H4 (cell line): ENCODE measurements at regions not wholly inside any gene's neighbourhood (a gene's known extent, or its start where the extent isn't known, plus 50 kb on each side); places are given as distances from the start of the nearest gene placed in this dataset.
"Not testable (repeated sequence)": the region's sequence is repeated elsewhere in the genome, so short reads cannot be mapped to it uniquely, and the experiment has no call there.

ENCODE experiments used
- DNase-seq: peaks from one replicate; pipeline ENCODE4 v3.0.0-alpha.2; 2015; ENCODE audit warnings: low spot score

DNA sequence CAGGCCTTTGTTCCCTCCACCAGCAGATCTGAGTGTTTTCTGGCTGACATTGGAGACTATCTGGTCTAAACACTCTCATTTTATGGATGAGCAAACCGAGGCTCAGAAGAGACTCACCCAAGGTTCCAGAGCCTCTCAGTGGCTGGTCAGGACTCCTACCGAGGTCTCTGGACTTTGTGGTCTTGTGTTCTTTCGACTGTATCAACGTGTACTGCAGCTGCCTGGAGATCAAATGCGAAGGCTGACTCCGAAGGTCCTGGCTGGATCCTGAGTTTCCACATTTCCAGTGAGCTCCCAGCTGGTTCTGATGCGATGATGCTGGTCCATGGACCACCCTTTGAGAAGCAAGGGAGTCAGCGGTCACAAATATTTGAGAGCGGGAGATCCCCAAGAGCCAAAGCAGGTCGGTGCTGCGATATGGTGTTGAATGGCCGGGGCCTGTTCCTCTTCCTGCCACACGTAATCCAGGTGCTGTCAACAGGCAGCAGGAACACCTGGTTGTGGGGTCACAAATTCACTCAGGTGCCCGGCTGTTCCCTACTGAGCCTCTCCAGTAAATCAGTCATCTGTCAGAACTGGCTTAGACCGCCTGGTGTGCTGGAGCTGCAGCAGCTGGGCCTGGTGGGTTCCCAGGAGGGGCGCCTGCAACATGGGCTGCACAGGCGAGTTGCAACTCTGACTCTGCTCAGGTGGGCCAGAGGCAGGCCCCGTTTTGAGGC, 94.8 kb upstream of the USP24 start:
- DNase-seq: no peak

DNA sequence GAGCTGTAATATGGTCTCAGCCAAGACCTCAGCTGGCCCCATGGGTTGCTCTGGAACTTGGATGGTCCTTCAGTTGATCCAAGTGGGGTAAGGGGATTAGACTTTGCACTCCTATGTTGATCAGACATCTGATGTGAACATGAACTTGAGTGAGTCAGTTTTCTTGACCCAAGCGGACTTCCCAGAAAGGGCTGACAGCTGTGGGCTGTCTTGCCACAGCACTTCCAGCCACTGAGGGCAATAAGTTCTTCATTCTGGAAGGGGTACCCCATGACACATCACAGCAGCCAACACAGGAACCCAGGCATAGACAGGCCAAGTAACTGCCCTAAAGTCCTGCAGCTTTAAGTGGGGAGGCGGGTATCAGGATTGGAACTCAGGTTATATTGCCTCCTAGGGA, 93.9 kb upstream of the USP24 start:
- no peak for DNase-seq

DNA sequence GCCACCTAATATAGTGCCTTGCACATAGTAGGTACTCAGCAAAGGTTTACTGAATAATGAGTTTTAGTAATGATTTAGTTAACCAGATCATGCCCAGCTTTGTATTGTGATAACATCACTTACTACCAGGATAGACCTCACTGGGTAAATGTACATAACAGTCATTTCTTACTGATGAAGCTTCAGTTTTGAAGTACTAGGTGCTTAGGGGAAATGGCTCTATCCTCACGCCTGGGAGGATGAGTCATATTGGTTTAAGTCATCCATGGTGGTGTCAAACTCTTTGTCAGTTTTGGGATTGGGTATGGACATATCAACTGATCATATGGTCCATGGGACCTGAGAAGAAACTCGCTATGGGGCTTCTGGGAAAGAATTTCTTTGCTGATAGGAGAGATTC, 90.6 kb upstream of the USP24 start:
- no peak for DNase-seq

DNA sequence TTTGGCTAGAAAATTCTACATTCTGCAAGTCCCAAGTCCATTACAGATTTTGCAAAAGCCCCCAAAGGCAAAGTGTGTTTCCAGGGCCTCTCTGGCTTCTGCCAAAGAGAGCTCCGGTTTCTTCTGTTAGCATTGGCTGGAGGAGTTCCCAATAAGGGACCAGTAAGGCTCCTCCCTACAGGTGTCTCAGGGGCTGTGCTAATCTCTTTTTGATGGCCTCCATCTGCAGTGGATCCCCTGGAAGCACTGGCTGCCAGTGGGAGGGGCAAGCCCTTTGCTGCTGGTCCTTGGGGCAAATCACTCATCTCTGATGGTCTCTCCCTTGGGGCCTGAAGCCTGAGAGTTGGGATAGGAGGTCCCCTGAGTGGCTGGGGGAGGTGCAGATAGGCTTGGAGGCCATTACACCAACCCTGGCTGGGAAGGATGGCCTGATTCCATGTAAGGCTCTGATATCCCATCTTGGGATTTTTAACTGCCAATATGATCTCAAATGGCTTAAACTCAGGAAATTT, 89.1 kb upstream of the USP24 start:
- DNase-seq: no peak

DNA sequence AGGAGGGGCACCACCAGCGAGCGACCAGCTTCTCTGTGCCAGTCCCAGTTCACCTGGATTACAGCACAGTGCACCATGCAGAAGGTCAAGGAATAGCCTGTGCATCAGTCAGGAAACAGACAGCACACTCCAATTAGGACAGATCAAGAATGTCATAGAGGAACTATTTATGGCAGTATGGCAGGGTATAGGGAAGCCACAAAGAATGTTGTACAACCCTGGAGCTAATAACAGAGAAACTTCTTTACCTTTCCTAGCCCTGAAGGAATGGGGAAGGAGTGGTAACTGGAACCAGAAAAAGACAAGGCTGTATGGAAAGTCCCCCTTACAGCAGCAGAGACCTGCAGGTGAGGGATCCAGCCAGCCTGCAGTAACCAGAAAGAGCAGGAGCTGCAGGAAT, 87.8 kb upstream of the USP24 start:
- DNase-seq: no peak

DNA sequence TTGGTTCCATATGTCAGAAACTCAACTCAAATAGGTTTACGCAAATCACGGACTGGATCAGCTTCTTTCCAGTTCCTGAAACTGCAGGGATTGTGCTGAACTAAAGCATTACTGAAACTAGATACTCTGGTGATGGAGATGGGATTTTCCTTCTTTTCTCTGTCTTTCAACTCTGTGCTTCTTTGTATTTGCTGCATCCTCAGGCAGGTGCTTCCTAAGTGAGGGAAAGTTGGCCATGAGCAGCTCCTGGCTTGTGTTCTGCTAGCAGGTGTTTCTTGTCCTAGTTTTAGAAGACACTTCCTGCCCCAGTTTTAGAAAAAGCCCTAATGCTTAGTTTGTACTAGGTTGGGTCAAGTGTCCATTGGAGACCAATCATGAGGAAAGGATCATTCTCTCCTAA, 86.7 kb upstream of the USP24 start:
- DNase-seq: no peak

DNA sequence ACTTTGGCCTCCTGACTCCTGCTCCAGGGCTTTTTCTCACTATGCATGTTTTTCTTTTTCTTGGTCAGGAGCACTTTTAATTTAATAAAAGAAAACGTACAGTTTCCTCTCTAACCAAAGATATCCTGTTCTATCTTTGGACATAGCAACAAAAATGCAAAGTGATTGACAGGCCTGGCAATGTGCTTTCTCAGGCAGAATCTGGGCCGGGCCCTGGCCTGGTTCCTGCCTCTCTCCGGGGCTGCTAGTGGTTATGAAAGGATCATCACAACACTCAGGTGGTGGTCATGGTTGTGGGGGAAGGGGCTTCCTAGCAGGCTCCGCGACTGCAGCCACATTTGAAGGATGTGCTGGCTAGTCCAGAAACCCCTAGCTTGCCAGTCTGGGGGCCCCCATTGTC, 85.8 kb upstream of the USP24 start:
- DNase-seq: no peak

DNA sequence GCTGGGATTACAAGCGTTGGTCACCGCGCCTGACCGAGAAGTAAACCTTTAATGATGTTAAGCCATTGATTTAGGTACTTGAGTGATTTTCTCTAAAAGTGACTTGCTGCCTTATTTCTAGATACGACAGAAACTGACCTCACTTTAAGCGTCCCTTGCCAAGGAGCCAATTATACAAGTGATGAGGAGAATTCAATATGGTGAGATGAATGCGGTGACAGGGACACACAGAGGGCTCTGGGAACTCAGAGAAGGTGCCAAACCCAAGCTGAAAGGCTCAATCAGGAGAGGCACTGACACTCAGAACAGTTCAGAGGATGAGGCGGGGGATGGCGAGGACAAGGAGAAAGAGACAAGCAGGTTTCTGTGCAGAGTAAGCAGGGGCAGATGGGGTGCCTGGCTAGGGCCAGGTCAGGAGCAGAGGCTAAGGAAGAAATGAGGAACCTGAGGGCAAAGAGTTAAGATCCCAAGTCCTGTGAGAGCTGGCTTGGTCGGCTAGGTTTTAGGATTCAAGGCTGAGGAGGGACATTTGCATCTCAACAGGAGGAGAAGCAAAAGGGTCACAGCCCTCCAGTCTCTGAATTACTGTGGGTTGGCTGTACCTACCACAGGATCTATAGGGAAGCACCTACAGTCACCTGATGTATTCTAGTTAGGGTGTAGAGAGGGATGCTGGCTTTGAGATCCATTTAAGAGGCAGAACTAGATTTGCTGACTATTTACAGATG, 83.2 kb upstream of the USP24 start:
- DNase-seq: no peak

DNA sequence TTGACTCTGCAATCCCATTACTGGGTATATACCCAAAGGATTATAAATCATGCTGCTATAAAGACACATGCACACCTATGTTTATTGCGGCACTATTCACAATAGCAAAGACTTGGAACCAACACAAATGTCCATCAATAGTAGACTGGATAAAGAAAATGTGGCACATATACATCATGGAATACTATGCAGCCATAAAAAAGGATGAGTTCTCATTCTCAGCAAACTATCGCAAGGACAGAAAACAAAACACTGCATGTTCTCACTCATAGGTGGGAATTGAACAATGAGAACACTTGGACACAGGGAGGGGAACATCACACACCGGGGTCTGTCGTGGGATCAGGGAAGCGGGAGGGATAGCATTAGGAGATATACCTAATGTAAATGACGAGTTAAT, 81.1 kb upstream of the USP24 start:
- not testable (repeated sequence) for DNase-seq

DNA sequence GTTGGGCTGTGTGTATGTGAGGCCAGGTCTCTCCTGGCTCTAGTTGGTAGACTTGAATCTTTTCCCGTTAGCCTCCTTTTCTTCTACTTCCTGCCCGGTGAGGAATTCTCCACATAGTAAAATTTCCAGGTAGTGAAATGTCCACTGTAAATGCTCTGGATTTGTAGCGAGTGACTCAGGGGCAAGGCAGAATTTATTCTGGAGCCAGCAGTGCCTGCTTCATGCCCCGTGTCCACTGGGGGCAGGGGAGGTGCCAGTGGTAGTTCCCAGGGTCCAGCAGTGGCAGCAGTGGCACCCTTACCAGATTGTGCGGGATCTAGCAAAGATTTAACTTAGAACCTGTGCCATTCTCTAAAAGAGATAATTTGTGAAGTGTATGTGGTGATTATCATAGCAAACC, 74.5 kb upstream of the USP24 start:
- no peak for DNase-seq

DNA sequence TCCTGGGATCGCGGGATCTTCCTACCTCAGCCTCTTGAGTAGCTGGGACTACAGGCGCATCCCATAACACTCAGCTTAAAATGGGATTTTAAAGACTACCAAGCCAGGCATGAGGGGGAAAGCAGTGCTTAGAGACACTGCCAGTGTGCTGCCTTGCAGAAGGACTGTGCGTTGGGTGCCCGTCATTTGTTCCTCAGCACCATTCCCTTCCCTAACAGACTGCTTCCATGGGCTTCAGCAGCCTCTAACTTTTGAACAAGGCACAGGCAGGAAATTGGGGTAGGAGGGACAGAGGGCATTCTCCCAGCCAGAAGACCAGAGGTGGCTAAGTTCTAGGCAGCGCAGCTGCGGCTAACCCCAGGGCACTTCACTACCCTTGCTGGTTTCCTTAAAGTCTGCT, 73.9 kb upstream of the USP24 start:
- DNase-seq: no peak

DNA sequence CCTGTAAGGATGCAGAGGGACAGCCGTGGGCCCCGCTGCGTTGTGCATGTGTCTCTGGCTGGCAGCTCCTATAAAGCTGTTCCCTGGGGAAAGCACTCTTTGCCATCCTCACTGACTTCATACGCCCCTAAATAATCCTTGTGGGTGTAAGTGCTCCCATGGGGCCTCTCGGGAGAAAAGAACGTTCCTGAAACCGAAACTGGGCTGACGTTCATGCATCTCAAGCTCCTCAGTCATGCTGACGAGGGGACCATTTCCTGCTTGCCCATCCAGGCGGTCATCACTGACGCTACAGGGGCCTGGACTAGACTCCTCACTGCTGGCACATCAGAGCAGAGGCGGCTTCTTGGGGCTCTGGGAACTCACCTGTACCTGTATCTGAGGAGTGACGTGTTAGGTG, 73.1 kb upstream of the USP24 start:
- no peak for DNase-seq

DNA sequence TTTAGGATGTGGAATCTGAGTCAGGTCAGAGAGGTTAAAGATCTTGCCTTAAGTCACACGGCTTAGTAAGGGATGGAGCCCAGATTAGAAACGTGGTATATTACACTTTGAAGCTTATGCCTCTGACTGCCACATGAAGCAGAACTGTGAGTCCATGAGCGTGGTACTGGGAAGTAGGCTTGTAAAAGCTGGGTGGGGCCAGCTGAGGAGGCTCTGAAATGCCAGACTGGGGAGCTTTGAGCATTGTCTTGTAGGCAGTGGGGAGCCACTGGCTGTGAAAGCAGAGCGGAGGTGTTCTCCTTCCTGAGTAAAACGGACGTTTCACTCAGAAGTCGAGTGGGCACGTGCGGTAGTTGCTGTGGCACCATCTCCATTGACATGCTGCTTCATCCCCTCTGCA, 72.6 kb upstream of the USP24 start:
- DNase-seq: no peak

DNA sequence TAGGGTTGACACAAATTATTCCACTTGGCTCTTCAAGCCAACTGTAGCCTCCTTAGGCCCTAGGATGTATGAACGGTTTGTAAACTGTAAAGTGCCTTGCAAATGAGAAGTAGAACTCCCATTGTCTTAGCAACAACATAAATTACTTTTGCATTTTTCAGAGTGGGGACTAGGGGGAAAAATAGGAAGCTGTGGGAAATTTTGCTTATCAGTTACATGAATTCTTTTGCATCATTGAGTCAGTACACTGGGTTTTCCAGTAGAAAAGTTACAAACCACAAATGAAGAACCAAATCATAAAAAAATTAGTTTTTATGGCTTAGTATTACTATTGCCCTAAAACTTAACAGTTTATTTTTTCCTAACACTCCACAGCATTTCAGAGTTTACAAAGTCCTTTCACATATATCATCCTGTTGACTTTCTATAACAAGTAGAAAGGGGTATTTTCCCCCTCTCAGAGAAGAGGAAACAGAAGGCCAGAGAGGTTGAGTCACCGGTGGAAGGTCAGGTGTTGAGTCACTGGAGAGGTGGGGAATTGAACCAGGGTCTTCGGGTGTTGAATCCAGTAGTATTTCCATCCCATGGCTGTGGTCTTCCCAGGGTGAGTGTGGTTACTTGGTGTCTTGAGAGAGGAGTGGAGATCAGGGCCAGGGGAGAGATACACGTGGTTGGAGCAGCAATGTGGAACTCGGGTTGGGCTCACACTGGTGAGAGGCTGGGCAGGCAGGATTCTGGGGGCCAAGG, 71.9 kb upstream of the USP24 start:
- no peak for DNase-seq

DNA sequence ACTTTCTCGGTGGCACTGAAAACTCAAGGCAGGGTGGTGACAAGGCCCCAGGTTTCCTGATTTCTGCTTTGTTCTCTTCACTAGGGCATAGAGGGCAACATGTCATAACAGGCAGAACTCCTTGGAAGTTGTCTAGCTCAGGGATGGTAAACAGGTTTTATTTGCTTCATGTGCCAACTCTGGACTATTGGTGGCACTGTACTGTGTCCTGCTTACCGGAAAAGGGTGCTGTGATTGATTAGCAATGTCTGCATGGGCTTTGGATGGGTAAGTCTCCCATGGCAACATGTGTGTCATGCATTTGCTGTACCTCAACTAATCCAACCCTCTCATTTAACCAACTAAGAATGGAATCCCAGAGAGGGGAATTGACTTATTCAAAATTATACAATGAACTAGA, 70.7 kb upstream of the USP24 start:
- peak; percentile 38 for DNase-seq

DNA sequence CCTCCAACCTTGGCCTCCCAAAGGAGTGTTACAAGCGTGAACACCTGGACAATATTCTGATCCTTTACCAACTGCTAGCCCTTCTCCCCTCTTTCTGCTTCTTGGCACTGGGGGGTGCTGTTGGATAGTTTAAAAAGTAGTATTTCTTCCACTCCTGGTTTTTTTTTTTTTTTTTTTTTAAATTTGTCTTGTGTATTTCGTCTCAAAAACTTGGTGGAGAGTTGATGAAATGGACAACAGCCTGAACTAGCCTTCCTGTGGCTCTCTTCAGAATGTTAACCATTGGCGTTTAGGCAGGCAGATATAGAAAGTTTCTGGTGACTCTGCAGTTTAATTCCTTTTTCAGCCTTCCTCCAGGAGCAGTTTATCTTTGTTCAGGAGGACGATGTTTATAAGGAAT, 69.7 kb upstream of the USP24 start:
- peak; percentile 41 for DNase-seq

DNA sequence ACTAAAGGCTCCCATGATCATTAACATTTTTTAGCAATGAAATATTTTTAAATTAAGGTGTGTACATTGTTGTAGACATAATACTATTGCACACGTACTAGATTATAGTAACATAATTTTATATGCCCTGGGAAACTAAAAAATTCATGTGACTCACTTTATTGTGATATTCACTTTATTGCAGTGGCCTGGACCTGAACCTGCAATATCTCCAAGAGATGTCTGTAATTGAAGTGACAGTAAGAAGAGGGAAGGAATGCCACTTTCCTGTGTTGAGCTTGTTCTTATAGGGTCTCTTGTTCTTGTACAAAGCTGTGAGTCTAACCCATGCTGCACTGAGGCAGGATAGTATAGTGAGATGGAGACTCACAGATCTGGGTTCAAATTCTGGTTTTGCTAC, 66.9 kb upstream of the USP24 start:
- DNase-seq: no peak

DNA sequence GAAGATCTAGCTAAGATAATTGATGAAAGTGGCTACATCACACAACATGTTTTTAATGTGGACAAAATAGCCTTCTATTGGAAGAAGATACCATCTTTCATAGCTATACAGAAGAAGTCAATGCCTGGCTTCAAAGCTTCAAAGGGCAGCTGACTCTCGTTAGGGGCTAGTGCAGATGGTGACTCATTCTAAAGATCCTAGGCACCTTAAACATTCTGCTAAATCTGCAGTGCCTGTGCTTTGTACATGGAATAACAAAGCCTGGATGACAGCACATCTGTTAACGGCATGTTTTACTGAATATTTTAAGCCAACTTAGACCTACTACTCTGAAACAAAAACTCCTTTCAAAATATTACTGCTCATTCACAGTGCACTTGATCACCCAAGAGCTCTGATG, 65.6 kb upstream of the USP24 start:
- no peak for DNase-seq

DNA sequence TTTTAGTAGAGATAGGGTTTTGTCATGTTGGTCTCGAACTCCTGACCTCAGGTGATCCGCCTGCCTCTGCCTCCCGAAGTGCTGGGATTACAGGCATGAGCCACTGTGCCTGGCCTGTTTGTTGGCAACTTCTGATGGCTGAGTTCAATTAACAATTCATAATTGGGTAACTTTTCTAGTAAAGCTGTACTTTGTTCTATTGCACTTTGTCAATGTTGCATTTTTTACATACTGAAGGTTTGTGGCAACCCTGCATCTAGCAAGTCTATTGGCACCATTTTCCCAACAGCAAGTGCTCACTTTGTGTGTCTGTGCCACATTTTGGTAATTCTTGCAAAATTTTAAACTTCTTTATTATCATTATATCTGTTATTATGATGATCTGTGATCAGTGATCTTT, 64.5 kb upstream of the USP24 start:
- no peak for DNase-seq

DNA sequence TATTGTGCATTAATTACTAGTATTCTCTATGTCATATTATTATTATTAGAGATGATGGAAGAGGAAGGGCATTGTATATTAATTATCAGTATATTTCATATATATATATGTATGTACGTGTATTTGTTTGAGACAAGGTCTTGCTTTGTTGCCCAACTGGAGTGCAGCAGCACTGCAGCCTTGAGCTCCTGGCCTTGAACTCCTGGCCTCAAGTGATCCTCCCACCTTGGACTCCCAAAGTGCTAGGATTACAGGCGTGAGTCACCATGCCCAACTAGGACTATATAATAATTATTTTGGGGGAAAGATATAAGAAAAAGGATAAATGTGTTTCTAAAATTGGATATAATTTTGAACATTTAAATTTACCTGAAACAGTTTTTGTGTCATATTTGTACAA, 63.2 kb upstream of the USP24 start:
- DNase-seq: no peak

DNA sequence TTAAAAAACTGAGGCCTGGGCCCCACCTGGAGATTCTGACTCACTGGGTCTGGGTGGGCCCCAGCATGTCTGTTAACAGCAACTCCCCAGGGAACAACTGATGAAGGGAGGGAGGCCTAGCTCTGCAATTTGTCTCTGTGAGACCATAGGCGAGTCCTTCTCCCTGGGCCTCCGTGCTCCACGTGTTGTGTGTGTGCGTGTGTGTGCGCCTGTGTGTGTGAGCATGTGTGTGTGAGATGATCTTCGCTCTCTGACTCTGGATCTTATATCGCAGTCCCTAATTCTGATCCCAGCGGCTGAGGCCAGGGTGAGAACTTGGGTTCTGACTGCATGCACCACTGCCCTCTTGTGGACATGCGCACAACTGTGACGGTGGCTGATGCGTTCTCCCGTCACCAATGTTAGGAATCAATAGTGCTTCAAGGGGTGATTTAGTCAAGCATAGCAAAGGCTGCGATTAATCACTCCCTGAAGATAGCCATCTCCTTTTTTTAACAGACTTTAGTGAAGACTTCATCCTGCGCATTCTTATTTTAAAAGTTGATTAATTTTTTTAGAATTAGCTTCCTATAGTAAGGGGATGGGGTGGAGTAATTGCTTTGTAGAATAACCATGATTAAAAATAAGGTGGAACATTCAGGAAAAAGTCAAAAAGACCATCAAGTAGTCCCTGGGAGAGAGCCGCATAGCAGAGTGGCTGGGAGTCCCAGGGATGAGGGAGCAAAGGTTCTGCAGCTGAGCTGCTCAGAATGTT, 62.4 kb upstream of the USP24 start:
- DNase-seq: peak; percentile 79
